ENCODE measurements at regions not wholly inside any gene's neighbourhood (a gene's known extent, or its start where the extent isn't known, plus 50 kb on each side); places are given as distances from the start of the nearest gene placed in this dataset.

GRCh38 chr12:113643177-113643974, 171.7 kb upstream of the LHX5 start:
- TF ChIP-seq CTCF (IDR thresholded peaks at IDR 0.05; ENCODE audit: unreplicated experiment) = no peak
- H3K27ac Mint-ChIP-seq = no peak overlapping the region
- H3K27me3 Mint-ChIP-seq (ENCODE audit: low read depth) = peaks cover 77% of the 10 kb centered on the region
- no peaks in the 10 kb centered on the region for H3K9me3 Mint-ChIP-seq
- H3K4me1 Mint-ChIP-seq = peaks cover 3% of the 10 kb centered on the region
- no peak overlapping the region for H3K4me3 Mint-ChIP-seq
- no peak for DNase-seq (ENCODE audit: low spot score in 2 of 2, unreplicated experiment in 2 of 2)
- H3K36me3 Mint-ChIP-seq = no peaks in the 10 kb centered on the region

- Mint-ChIP-seq H3K36me3 (no peaks in the 10 kb centered on the region), H3K27ac (no peak overlapping the region), H3K4me1 (peaks cover 3% of the 10 kb centered on the region), H3K4me3 (no peak overlapping the region), H3K9me3 (no peaks in the 10 kb centered on the region), H3K27me3 (ENCODE audit: low read depth) (peaks cover 79% of the 10 kb centered on the region)
- TF ChIP-seq CTCF (IDR thresholded peaks at IDR 0.05; ENCODE audit: unreplicated experiment) = no peak
- no peak for DNase-seq (ENCODE audit: low spot score in 2 of 2, unreplicated experiment in 2 of 2)
Measured at GRCh38 chr12:113642672-113643071, 171.0 kb upstream of the LHX5 start.

GRCh38 chr12:113642216-113642615, 170.5 kb upstream of the LHX5 start:
- peaks cover 3% of the 10 kb centered on the region for H3K4me1 Mint-ChIP-seq
- no peak for TF ChIP-seq CTCF (IDR thresholded peaks at IDR 0.05; ENCODE audit: unreplicated experiment)

GRCh38 chr12:113641426-113642030, 169.9 kb upstream of the LHX5 start:
- no peak for TF ChIP-seq CTCF (IDR thresholded peaks at IDR 0.05; ENCODE audit: unreplicated experiment)
- Mint-ChIP-seq H3K27me3 (ENCODE audit: low read depth) (peaks cover 80% of the 10 kb centered on the region), H3K4me3 (no peak overlapping the region), H3K9me3 (no peaks in the 10 kb centered on the region), H3K4me1 (peaks cover 3% of the 10 kb centered on the region), H3K27ac (no peak overlapping the region), H3K36me3 (no peaks in the 10 kb centered on the region)
- no peak for DNase-seq (ENCODE audit: low spot score in 2 of 2, unreplicated experiment in 2 of 2)

More at GRCh38 chr12:113642216-113642615, 170.5 kb upstream of the LHX5 start:
- peaks cover 83% of the 10 kb centered on the region for H3K27me3 Mint-ChIP-seq (ENCODE audit: low read depth)
- DNase-seq (ENCODE audit: low spot score in 2 of 2, unreplicated experiment in 2 of 2) = no peak
- no peak overlapping the region for H3K4me3 Mint-ChIP-seq
- H3K36me3 Mint-ChIP-seq = no peaks in the 10 kb centered on the region
- no peaks in the 10 kb centered on the region for H3K9me3 Mint-ChIP-seq
- H3K27ac Mint-ChIP-seq = no peak overlapping the region

GRCh38 chr12:113640837-113641236, 169.2 kb upstream of the LHX5 start:
- DNase-seq (ENCODE audit: low spot score in 2 of 2, unreplicated experiment in 2 of 2) = no peak
- Mint-ChIP-seq H3K4me3 (no peak overlapping the region), H3K27me3 (ENCODE audit: low read depth) (peaks cover 80% of the 10 kb centered on the region), H3K4me1 (peaks cover 3% of the 10 kb centered on the region), H3K36me3 (no peaks in the 10 kb centered on the region), H3K27ac (no peak overlapping the region), H3K9me3 (no peaks in the 10 kb centered on the region)
- TF ChIP-seq CTCF (IDR thresholded peaks at IDR 0.05; ENCODE audit: unreplicated experiment) = no peak

All from mesothelial cell of epicardium (in vitro differentiated cells).